Peyer's patch (tissue), 4 donors: ENCODE measurements at regions not wholly inside any gene's neighbourhood (a gene's known extent, or its start where the extent isn't known, plus 50 kb on each side); places are given as distances from the start of the nearest gene placed in this dataset.

ENCODE experiments used
- CTCF ChIP-seq, 6 experiments: fragments of 450-650 bp in 4 of 6; fragments of 200-600 bp in 2 of 6; sonication (generic) in 1 of 6; IDR thresholded peaks; one replicate each; pipeline ENCODE4 v1.5.1; 2017 to 2019; ENCODE audit warnings: antibody characterized with exemption in 6 of 6, mild to moderate bottlenecking in 3 of 6, moderate library complexity in 1 of 6
- POLR2A ChIP-seq, 2 donors: fragments of 450-650 bp; IDR thresholded peaks; one replicate each; pipeline ENCODE4 v1.5.1; 2017; ENCODE audit warnings: antibody characterized with exemption in 2 of 2, mild to moderate bottlenecking in 2 of 2, moderate library complexity in 2 of 2

DNA sequence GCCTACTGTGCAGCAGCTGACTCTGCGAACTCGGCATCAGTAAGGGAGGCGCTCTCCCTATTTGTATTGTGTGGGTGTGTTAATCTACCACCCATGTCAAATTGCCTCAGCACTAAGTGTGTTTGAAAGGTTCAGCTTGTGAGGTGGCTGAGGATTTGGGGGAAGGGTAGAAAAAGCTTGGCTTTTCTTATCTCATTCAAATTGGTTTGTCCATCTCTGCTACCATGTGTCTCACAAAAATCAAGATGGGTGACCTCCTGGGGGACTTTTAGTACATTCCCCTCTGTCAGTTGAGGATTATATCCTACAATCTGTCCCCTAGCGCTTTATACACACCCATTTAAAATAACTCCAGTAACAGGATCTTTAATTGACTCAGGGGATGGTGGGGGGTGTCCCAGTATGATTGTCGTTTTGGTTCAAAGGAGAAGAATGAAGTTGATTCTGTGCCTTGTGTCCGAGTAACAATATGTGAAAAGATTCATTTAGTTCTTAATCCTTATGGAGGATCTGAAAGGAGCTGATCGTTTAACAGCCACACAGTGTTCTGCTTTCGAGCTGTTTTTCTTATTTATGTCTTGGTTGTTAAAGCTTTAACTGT lies 609.6 kb downstream of the PKHD1 start:
- no peak for TF ChIP-seq CTCF (IDR thresholded peaks at IDR 0.05)
- TF ChIP-seq POLR2A (IDR thresholded peaks at IDR 0.05): no peak
